ENCODE measurements at regions not wholly inside any gene's neighbourhood (a gene's known extent, or its start where the extent isn't known, plus 50 kb on each side); places are given as distances from the start of the nearest gene placed in this dataset.

DNA sequence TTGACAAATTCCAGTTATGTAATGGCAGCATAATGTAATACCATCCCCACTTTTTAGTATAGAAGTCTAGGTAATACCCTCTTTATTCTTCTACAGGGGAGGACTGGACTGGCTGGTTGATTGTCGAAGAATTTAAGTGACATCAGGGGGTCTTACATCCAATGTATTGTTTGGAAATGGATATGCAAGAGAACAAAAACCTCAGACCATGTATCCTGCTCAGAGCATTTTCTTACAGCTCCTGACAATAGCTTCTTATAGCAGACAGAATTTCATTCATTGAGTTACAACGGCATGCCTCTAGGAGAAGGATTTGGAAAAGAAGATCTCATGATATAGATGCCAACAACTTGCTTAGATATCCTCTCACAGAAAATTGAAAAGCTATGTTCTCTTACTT is 2032.3 kb downstream of the EFNA5 start:
- Histone ChIP-seq H3K27me3 (no peaks in the 10 kb centered on the region), H3K9me3 (ENCODE audit: low read depth) (no peaks in the 10 kb centered on the region), H3K27ac (no peak overlapping the region), H3K4me3 (no peak overlapping the region), H3K36me3 (no peaks in the 10 kb centered on the region), H3K4me1 (ENCODE audit: low read depth) (no peaks in the 10 kb centered on the region)
- TF ChIP-seq, protein P1, sequence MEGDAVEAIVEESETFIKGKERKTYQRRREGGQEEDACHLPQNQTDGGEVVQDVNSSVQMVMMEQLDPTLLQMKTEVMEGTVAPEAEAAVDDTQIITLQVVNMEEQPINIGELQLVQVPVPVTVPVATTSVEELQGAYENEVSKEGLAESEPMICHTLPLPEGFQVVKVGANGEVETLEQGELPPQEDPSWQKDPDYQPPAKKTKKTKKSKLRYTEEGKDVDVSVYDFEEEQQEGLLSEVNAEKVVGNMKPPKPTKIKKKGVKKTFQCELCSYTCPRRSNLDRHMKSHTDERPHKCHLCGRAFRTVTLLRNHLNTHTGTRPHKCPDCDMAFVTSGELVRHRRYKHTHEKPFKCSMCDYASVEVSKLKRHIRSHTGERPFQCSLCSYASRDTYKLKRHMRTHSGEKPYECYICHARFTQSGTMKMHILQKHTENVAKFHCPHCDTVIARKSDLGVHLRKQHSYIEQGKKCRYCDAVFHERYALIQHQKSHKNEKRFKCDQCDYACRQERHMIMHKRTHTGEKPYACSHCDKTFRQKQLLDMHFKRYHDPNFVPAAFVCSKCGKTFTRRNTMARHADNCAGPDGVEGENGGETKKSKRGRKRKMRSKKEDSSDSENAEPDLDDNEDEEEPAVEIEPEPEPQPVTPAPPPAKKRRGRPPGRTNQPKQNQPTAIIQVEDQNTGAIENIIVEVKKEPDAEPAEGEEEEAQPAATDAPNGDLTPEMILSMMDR (IDR thresholded peaks at IDR 0.05; ENCODE audit: low read depth, low read length) = no peak
- DNase-seq (ENCODE audit: low read depth in 1 of 2, low spot score in 1 of 2) = no peak

DNA sequence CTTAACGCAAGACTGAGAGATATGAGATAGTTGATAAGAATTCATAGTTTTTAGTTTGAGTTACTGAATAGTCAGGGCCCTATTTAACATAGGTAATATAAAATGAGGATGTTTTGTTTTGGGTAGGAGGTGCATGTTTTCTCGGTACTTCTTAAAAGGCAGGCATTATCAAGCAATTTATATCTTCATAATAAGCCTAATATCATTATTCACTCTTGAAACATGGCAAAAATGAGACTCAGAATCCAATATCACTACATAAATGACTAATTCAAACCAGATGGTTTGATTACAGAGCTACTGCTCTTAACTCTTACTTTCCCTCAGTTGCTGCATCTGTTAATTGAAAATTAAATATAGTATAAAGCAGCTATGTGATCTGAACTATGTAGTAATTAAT is 2038.7 kb downstream of the EFNA5 start:
- Histone ChIP-seq H3K9me3 (ENCODE audit: low read depth) (no peaks in the 10 kb centered on the region), H3K27ac (no peak overlapping the region), H3K4me3 (no peak overlapping the region), H3K27me3 (no peaks in the 10 kb centered on the region), H3K4me1 (ENCODE audit: low read depth) (no peaks in the 10 kb centered on the region), H3K36me3 (no peaks in the 10 kb centered on the region)
- DNase-seq (ENCODE audit: low read depth in 1 of 2, low spot score in 1 of 2) = no peak
- TF ChIP-seq, protein P1 (IDR thresholded peaks at IDR 0.05; ENCODE audit: low read depth, low read length) = no peak

DNA sequence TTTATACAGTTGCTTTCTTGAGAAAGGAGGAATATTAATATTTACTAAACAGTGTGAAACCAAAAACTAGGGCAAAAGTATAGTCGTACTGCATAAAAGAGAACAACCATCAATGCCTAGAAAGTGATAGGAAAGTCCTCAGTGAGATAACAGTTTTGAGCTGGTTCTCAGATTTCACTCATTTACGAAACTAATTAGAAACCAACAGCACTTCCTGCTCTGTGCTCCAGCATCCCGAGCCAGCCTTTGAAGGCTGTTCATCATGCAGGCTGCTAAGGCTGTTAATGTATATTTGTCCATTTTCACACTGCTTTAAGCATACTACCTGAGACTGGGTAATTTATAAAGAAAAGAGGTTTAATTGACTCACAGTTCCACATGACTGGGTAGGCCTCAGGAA is 2039.9 kb downstream of the EFNA5 start:
- H3K36me3 ChIP-seq = no peaks in the 10 kb centered on the region
- no peaks in the 10 kb centered on the region for H3K27me3 ChIP-seq
- H3K27ac ChIP-seq = no peak overlapping the region
- no peaks in the 10 kb centered on the region for H3K4me1 ChIP-seq (ENCODE audit: low read depth)
- DNase-seq (ENCODE audit: low read depth in 1 of 2, low spot score in 1 of 2) = peak in 1 of 2 donors; percentile 3
- TF ChIP-seq, protein P1 (IDR thresholded peaks at IDR 0.05; ENCODE audit: low read depth, low read length) = no peak
- no peaks in the 10 kb centered on the region for H3K9me3 ChIP-seq (ENCODE audit: low read depth)
- H3K4me3 ChIP-seq = no peak overlapping the region

DNA sequence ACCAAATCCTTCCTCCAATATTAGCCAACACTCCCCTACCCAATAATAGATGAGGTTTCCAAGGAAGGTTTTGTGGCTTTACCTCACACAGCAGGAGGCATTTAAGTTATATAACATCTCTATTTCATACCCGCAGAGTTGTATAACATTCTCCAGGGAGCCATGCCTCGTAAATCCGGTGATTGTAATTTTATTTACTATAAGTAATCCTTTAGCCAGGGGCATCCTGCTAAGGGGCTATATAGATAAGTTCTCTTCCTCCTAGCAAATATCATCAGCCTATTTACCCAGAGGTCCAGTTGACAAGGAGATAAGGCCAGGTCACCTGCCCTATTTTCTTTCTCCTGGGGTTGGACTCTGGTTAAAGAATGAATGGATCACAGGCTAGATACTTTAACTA is 2051.0 kb downstream of the EFNA5 start:
- H3K4me1 ChIP-seq (ENCODE audit: low read depth) = no peaks in the 10 kb centered on the region
- no peaks in the 10 kb centered on the region for H3K27me3 ChIP-seq
- no peaks in the 10 kb centered on the region for H3K9me3 ChIP-seq (ENCODE audit: low read depth)
- H3K36me3 ChIP-seq = no peaks in the 10 kb centered on the region
- DNase-seq (ENCODE audit: low read depth in 1 of 2, low spot score in 1 of 2) = no peak
- TF ChIP-seq, protein P1 (IDR thresholded peaks at IDR 0.05; ENCODE audit: low read depth, low read length) = no peak
- H3K4me3 ChIP-seq = no peak overlapping the region
- H3K27ac ChIP-seq = no peak overlapping the region

DNA sequence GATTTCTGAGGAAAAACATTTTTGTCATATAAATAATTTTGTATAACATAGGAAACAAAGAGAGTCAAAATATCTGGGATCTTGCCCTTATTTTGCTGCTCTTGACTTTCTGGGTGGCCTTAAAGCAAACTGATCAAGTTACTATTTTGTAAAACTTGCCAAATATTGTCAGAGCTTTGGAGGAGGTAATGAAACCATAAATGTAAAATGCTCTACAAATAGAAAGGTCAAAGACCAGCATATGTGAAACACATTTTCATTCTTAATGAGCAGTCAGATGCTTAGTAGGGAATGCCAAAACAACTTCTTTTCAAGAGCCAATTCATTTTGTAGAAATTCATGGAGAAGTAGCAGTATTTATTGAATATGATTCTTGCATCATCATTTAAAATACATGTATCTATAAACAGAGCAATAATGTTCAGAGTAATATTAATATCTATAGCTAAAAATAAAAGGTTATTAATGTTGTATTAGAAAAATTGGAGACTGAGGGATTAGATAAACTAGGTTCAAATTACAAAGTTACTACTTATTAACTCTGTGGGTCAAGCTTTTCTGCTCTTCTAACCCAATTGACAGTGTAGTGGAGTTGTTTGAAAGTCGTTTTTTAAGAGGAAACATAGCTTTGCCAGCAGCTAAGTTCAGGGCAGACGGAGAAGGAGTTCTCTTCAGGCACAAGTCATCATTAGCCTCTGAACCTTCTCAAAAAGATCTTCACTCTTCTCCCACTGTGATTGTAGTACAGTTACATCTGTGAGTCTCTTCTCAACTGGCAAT is 2053.1 kb downstream of the EFNA5 start:
- no peak for DNase-seq (ENCODE audit: low read depth in 1 of 2, low spot score in 1 of 2)
- Histone ChIP-seq H3K4me3 (no peak overlapping the region), H3K9me3 (ENCODE audit: low read depth) (no peaks in the 10 kb centered on the region), H3K27ac (no peak overlapping the region), H3K27me3 (no peaks in the 10 kb centered on the region), H3K4me1 (ENCODE audit: low read depth) (no peaks in the 10 kb centered on the region), H3K36me3 (no peaks in the 10 kb centered on the region)
- TF ChIP-seq, protein P1 (IDR thresholded peaks at IDR 0.05; ENCODE audit: low read depth, low read length) = no peak
